GM18909 (cell line): ENCODE measurements at regions not wholly inside any gene's neighbourhood (a gene's known extent, or its start where the extent isn't known, plus 50 kb on each side); places are given as distances from the start of the nearest gene placed in this dataset.
"Not testable (repeated sequence)": the region's sequence is repeated elsewhere in the genome, so short reads cannot be mapped to it uniquely, and the experiment has no call there.

Experiments
- ATAC-seq: cut with Tn5 transposase; IDR thresholded peaks from one replicate; pipeline ENCODE4 v1.9.1; 2021; ENCODE audit warnings: mild to moderate bottlenecking; ENCODE audit not compliant: unreplicated experiment, poor library complexity

DNA sequence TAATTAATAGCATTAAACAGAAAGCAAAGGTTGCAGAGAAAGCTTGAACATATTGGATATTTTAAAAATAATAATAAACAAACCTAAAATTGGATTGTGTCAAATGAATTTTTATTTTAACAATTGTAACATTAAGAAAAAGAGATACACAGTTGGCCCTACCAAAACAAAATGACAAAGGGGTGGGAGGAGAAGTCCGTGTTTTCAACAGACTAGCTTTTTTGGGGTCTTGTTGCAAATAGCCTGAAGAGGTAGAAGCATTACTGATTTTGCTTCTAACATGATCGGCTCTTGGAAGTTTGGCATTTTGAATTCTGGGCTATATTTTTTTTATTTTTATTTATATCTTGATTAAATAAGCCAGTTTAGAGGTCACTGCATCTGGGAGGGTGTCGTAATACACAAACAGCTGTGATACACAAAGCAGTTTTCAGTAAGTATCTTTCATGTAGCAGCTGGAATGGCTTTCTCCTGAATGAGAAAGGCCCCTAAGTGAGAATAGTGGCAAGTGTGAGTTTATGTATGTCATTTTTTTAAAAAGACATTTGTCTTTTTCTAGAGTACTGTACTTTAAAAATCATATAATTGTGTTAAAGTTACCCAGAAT is 85.5 kb upstream of the ZNF217 start:
- ATAC-seq, result no peak

DNA sequence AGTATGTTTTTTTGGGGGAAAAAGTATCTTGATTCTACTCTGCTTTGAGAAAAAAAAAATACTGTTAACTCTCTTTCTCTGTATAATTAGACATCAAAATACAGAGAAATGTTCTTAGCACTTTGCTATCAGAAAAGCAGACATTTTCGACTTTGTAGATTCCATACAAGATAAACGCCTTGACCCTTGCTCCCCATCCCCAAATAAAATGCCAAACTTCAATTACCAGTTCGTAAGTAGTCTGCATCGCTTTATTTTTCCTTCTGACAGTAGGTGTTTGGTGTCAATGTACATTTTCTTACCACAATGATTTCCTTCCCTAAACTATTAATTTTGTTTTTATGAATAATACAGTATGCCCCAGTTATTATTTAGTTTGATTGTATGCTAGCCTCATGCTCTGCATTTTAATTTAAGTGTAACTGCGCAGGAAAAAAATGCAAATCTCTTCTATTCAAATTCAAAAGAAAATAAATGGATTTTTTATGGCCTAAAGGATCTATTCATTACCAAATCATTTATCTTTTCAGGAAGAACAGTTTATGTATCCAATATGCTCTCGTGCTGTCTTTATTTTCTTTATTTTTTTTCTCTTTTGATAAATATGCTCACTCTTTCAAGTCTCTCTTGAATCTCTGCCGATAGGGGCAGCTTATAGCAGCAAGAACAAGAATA is 84.8 kb upstream of the ZNF217 start:
- ATAC-seq, result no peak

DNA sequence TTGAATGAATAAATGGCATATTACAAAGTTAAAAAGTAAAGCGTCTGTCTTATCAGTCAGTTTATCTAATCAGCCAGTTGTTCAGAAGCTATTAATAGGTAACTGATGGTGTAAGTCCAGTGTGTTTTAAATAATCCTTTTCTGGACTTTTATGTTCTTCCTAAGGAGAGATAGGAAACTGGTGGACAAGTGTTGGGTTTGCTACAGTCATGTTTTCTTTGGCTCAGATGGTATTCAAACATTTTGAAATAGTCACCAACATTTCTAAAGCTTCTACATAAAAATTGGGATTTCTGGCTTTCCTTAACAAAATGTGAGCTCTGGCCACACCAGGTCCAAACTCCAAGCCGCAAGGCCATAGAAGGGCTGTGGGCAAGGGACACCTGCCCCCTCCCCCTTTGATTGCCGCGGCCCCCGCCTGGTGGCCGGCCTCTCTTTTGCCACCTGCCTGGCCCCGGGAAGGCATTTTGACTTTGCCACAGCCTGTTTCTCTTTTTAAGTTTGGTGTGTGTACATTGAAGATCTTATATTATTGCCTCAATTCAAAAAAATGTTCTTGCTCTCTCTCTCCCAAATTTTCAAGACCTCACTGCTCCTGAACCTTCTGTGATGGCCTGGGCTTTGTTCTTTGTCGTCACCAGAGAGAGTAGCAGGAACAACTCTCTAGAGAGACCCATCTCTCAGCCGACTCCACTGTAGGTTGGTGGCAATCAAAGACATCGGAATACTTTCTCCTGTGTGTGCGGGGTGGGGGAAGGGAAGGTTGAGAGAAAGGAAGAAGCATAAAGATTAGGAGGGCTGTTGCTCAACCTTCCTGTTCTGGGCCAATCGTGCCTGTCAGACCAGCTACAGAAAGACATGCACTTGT is 84.0 kb upstream of the ZNF217 start:
- no peak for ATAC-seq

DNA sequence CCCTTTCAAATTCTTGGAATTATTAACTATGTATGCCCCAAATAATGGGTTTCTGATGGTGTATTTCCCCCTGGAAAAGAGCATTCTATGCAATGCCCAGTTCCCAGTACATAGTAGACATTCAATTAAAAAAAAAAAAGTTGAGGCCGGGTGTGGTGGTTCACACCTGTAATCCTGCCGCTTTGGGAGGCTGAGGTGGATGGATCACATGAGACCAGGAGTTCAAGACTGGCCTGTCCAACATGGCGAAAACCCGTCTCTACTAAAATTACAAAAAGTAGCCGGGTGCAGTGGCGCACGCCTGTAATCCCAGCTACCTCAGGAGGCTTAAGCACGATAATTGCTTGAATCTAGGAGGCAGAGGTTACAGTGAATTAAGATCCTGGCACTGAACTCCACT is 83.3 kb upstream of the ZNF217 start:
- ATAC-seq, result no peak

DNA sequence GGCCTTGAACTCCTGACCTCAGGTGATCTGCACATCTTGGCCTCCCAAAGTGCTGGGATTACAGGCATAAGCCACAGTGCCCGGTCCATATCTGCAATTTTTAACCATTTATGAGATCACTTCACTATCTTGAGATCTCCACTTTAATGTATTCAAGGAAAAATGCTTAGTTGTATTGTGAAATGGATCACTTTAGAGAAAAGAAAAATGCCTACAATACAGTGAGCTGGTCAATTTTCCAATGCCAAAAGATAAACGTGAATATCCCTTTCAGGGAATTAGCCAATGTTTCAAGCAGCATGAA is 82.8 kb upstream of the ZNF217 start:
- ATAC-seq, result no peak

DNA sequence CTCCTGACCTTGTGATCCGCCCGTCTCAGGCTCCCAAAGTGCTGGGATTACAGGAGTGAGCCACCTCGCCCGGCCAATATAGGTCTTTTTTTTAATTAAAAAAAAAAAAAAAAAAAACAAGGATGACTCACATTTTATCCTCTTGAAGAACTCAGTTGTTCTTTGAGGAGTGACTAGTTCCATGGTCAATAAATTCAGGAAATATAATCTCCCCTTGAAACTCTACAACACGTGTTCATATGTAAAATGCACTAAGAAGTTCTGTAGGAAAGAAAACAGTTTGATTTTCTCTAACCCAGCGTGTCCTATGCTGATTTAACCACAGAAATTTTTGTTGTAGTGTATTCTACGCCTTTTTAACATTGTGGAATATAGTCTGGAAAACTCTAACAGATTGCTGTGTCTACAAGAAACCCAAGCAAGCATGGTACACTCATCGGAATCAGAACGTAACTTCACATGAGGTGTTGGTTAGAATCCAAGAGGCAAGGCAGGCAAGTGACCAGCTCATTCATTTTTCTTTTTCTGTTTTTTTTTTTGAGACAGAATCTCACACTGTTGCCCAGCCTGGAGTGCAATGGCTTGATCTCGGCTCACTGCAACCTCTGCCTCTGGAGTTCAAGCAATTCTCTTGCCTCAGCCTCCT is 79.0 kb upstream of the ZNF217 start:
- no peak for ATAC-seq

DNA sequence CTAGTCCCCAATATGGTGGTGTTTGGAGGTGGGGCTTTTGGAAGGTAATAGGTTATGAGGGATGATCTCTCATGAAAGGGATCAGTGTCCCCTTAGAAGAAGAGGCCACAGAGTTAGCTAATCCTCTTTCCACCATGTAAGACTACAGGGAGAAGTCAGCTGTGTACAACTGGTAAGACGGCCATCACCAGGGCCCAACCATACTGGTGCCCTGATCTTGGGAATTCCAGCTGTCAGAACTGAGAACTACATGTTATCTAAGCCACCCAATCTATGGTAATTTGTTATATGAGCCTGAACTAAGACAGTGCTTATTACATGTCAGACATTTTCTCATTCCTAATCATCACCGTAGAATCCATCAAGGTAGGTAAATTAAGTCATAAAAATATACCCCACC is 77.7 kb upstream of the ZNF217 start:
- ATAC-seq, result no peak

DNA sequence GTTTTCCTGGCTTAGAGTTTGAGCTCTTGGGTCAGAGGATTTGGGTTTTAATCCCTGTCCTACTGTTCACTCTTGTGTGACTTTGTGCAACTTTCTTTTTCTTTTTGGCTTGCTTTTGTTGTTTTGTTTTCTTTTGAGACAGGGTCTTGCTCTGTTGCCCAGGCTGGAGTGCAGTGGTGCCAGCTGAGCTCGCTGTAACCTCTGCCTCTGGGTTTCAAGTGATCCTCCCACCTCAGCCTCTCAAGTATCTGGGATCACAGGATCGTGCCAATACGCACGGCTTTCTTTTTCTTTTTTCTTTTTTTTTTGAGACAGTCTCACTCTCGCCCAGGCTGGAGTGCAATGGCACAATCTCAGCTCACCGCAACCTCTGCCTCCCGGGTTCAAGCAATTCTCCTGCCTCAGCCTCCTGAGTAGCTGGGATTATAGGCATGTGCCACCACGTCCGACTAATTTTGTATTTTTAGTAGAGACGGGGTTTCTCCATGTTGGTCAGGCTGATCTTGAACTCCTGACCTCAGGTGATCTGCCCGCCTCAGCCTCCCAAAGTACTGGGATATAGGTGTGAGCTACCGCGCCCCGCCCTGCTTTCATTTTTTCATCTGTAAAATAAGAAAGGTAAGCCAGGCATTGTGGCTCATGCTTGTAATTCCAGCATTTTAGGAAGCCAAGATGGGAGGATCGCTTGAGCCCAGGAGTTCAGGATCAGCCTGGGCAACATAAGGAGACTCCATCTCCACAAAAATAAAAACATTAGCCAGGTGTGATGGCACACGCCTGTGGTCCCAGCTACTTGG is 76.1 kb upstream of the ZNF217 start:
- ATAC-seq, result not testable (repeated sequence)

DNA sequence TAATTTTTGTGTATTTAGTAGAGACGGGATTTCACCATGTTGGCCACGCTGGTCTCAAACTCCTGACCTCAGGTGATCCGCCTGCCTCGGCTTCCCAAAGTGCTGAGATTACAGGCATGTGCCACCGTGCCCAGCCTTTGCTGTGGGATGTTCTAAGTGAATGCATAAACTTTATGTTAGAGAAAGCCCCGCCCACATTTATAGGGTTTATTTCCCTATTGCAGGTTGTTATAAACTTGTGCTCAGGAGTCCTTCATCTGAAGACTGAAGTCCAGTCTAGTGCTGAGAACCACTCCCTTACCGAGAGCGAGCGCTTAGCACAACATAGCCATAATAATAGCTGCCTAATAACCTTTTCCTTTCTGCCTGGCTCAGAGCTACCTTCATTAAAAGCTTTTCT is 75.4 kb upstream of the ZNF217 start:
- ATAC-seq, result no peak

DNA sequence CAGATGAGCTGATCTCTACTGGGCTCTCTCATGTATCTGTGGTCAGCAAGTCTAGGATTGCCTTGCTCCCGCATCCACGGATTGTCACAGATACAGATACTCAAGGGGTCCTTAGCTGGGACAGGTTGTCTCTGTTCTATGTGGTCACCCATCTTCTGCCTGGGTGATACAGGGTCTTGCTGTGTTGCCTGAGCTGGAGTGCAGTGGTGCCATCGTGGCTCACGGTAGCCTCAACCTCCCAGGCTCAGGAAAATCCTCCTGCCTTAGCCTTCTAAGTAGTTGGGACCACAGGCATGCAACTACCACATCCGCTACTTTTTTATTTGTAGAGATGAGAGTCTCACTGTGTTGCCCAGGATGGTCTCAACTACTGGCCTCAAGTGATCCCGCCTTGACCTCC is 72.5 kb upstream of the ZNF217 start:
- no peak for ATAC-seq

DNA sequence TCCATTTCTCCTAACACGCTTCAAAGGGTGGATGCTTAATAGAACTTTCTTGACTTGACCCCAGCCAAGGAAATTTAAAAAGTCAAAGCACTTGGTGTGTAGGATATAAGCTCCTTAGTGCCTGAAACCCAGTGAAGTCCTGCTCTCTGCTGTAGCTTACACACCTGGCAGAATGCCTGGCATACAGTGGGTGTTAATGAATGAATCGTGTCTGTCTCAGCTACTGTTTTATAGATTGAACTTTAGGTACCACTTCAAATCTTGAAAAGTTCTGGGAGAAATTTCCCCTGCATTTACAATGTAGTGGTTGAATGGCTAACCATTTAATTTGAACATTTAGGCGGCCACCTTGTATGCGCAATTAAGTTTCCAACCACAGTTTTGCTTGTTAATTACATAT is 70.5 kb upstream of the ZNF217 start:
- no peak for ATAC-seq

DNA sequence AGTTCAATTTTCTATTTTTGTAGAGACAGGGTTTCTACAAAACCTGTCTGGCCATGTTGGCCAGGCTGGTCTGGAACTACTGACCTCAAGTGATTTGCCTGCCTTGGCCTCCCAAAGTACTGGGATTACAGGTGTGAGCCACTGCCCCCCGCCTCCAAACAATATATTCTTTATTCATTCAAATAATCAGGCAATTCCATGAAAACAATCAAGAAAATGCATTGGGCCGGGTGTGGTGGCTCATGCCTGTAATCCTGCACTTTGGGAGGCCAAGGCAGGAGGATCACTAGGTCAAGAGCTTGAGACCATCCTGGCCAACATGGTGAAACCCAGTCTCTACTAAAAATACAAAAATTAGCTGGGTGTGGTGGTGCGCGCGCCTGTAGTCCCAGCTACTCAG is 69.9 kb upstream of the ZNF217 start:
- not testable (repeated sequence) for ATAC-seq

DNA sequence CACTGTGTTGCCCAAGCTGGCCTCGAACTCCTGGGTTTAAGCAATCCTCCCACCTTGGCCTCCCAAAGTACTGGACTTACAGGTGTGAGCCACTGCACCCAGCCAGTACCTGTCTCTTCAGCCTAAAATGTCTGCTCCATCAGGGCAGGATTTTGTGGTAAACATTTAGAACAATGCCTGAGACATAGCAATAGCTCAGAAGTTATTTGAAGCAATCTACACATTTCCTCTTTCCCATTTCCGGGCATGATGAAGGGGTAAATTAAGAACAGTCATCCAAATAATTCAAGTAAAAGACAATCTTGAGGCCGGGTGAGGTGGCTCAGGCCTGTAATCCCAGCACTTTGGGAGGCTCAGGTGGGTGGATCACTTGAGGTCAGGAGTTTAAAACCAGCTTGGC is 69.0 kb upstream of the ZNF217 start:
- ATAC-seq, result no peak

DNA sequence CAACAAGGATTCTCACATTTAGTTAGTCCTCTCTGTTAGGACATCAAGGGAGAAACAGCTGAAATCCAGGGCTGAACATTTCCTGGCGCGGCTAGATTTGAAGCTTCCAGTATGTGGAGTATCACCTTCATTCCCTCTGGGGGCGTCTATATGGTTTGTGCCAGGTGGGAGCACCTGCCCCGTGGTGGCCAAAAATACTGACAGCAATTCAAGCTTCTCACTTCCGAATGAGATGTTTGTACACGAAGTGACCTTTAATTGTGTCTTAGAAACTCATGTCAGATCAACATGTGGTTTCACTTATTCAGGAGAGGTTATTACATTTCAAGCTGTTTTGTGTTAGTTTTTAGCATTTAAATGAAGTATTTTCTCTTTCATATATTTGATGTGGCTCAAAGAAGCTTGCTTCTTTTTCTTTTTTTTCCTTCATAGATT is 67.3 kb upstream of the ZNF217 start:
- ATAC-seq, result no peak

DNA sequence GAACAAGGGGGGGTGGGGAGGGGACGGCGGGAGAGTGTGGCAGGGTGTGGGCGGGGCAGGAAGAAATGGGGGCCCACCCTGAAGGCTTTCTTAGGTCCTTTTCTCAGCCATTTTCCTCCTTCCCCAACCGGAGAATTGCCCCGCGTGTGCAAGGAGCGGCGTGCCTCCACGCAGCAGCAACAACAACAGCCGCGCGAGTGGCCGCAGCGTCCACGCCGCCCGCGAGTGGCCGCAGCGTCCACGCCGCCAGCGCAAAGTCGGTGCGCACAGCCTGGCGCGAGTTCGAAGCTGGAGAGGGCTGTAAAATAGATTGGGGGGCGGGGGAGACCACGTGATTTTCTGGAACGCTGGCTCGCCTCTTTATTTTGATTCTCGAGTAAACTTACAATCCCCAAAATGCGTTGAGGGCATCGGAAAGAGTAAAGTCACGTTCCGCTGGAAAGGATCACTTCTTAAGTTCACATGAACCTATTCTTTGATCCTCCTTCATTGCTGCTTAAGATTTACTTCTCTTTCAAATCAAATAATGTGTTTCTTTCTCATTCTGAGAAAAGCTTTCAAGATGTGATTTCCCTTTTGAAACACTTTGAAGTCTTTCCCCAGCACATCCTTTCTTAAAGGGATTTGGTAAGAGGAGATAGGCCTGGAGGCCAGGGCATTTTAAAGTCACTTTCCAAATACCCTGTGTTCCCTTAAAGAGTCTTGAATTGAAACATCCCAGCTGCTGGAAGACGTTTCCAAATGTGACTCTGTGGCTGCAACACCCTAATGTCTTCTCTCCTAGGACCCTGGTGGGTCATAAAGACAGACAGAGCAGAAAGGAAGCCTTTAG is 66.7 kb upstream of the ZNF217 start:
- ATAC-seq, result no peak

DNA sequence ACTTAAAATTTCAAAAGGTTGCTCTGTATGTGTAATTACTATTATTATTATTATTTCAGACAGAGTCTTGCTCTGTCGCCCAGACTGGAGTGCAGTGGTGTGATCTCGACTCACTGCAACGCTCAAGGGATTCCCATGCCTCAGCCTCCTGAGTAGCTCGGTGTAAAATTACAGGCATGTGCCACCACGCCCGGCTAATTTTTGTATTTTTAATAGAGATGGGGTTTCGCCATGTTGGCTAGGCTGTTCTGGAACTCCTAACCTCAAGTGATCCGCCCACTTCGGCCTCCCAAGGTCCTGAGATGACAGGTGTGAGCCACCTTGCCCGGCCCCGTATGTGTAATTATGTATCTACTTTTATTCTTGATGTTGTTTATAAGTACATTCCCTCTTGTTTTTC is 65.3 kb upstream of the ZNF217 start:
- no peak for ATAC-seq

DNA sequence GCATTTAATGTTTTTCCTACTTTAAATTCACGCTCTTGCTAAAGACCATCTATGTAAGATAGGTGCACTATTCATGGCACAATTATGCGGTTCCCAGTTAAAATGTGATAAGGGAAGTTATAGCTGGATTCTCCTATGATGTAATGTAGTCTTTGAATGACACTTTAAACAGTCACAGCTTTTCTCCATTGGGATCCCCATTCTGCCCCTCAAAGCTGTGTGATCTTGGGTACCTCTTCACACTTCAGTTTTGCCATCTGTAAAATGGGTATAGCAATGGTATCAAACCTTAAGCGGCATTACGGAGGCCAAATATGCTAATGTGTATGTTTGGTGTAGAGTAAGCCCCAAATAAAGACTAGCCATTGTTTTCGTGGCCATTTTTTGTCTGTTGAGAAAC is 64.7 kb upstream of the ZNF217 start:
- no peak for ATAC-seq

DNA sequence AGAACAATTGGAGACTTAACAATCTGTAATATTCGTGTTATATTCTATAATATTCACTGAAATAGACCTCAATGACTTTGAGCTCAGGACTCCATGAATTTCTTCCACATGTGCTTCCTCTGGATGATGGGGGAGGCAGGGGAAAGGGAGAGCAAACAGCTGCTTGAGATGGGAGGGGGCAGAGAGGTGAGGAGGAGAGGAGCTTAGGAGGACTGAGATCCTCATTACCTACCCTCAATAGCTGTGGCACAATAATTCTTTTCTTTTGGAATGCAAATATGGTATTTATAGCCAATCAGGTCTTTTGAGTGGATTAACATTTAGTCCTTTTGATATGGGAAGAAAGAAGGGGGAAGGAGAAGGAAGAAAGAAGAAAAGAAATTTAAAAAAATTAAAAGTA is 64.1 kb upstream of the ZNF217 start:
- no peak for ATAC-seq

DNA sequence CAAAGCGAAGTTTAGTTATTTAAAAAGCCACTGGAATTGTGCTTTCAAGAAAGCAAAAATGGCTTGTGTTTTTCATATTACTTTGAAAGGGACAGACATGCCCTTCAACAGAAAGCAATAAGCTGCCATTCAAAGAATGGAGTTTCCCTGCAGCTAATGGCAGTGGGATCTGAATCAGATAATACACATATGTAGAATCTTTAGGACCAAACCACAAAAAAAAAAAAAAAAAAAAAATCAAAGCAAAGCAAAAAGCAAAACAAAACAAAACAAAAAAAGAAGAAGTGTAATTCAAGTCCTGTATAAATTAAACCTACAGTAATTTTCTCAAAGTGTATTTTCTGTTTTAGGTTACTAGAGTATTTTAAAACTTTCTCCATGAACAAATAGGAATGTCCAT is 63.6 kb upstream of the ZNF217 start:
- no peak for ATAC-seq
